Breast epithelium (tissue), 4 donors: ENCODE measurements at regions not wholly inside any gene's neighbourhood (a gene's known extent, or its start where the extent isn't known, plus 50 kb on each side); places are given as distances from the start of the nearest gene placed in this dataset.

ENCODE experiments used
- DNase-seq, 2 donors: peaks; one replicate each; pipeline ENCODE4 v3.0.0-alpha.2; 2019; ENCODE audit warnings: low spot score in 2 of 2
- H3K27ac ChIP-seq, 2 donors: fragments of 200-600 bp; sonication (generic) in 1 of 2; one replicate each; pipeline ENCODE4 v1.5.1; 2016 to 2019; ENCODE audit warnings: mild to moderate bottlenecking in 1 of 2
- H3K27me3 ChIP-seq, 2 donors: fragments of 200-600 bp; sonication (generic) in 1 of 2; one replicate each; pipeline versions ENCODE4 v1.5.1 to v1.6.0; 2017 to 2019; ENCODE audit warnings: control low read depth in 1 of 2, mild to moderate bottlenecking in 1 of 2
- H3K36me3 ChIP-seq: fragments of 200-600 bp; one replicate; pipeline ENCODE4 v1.5.1; 2019
- H3K4me1 ChIP-seq, 2 donors: fragments of 200-600 bp; sonication (generic); one replicate each; pipeline ENCODE4 v1.5.1; 2016 to 2019; ENCODE audit warnings: control low read depth in 1 of 2
- H3K4me3 ChIP-seq, 3 donors: fragments of 200-600 bp; sonication (generic); 1 replicate in 2 of 3; 2 replicates in 1 of 3; pipeline ENCODE4 v1.5.1; 2016 to 2019; ENCODE audit warnings: mild to moderate bottlenecking in 3 of 3, moderate library complexity in 2 of 3
- H3K9me3 ChIP-seq, 2 donors: fragments of 200-600 bp; sonication (generic) in 1 of 2; one replicate each; pipeline ENCODE4 v1.5.1; 2016 to 2019; ENCODE audit warnings: control low read depth in 1 of 2
- POLR2A ChIP-seq: fragments of 450-650 bp; IDR thresholded peaks from one replicate; pipeline ENCODE4 v1.6.1; 2016; ENCODE audit warnings: antibody characterized with exemption, mild to moderate bottlenecking, moderate library complexity
- POLR2AphosphoS5 ChIP-seq, 3 donors: sonication (generic); formaldehyde crosslinking; IDR thresholded peaks; one replicate each; pipeline ENCODE4 v1.6.1; 2017; ENCODE audit warnings: antibody characterized with exemption in 3 of 3
- intact Hi-C: fragments of 100-400 bp; cut with DNase I; formaldehyde crosslinking; loops from one replicate; pipeline ENCODE4 v1.15.1; 2023; ENCODE audit warnings: low total_unique reads
- TF ChIP-seq, protein P1 (sequence below), 3 donors: fragments of 450-650 bp; IDR thresholded peaks; one replicate each; pipeline ENCODE4 v1.5.1; 2016 to 2017; ENCODE audit warnings: antibody characterized with exemption in 3 of 3, mild to moderate bottlenecking in 3 of 3, moderate library complexity in 3 of 3

DNA sequence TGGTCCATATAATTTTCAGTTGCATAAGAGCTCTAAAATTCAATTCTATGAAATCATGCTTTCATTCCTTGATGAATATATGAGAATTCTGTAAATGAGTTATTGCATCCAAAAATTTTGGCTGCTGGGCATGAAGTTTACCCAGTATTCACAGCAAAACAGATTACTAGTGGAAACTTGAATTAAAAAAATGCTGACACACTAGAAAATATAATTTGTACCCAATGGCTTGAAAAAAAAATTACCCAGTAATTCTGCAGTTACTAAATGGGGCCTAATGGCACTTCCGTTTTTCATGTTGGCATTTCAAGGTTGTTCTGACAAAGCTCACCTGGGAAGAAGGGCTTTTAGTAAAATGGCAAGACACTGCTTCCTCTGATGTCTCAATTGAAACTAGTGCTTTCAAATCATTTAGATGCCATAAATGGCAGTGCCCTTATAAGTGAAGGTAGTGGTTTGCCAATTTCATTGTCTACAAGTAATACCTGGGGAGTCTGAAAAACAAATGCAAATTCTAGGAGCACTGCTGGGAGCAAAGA, 343.6 kb downstream of the TDRD15 start:
- H3K27ac ChIP-seq = no peak overlapping the region
- no peaks in the 10 kb centered on the region for H3K4me1 ChIP-seq
- intact Hi-C loops = no loop called here
- no peaks in the 10 kb centered on the region for H3K9me3 ChIP-seq
- no peak for DNase-seq
- no peaks in the 10 kb centered on the region for H3K27me3 ChIP-seq
- H3K4me3 ChIP-seq = no peak overlapping the region
- H3K36me3 ChIP-seq = no peaks in the 10 kb centered on the region
- TF ChIP-seq POLR2A (no peak), POLR2AphosphoS5 (IDR thresholded peaks at IDR 0.05) (no peak)

DNA sequence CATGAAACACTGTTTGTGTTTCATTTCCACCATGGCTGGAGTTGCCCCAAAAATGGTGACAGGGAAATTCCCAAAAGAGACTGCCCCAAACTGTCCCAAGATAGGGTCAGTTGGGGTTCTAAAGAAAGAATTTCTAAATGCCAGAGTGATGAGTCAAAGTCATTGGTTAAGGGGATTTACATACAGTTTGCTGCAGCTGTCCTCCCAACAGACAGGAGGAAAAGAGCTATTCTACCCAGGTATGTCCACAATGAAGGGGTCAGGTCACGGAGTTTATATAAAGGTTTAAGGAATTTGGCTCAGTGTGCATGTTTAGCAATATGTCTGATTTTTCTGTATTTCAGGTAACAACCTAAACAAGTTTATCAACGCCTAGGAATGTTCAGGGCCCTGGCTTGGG, 344.1 kb downstream of the TDRD15 start:
- intact Hi-C loops = no loop called here
- Histone ChIP-seq H3K9me3 (no peaks in the 10 kb centered on the region), H3K4me1 (no peaks in the 10 kb centered on the region), H3K27me3 (no peaks in the 10 kb centered on the region), H3K4me3 (no peak overlapping the region), H3K27ac (no peak overlapping the region), H3K36me3 (no peaks in the 10 kb centered on the region)
- TF ChIP-seq, protein P1, sequence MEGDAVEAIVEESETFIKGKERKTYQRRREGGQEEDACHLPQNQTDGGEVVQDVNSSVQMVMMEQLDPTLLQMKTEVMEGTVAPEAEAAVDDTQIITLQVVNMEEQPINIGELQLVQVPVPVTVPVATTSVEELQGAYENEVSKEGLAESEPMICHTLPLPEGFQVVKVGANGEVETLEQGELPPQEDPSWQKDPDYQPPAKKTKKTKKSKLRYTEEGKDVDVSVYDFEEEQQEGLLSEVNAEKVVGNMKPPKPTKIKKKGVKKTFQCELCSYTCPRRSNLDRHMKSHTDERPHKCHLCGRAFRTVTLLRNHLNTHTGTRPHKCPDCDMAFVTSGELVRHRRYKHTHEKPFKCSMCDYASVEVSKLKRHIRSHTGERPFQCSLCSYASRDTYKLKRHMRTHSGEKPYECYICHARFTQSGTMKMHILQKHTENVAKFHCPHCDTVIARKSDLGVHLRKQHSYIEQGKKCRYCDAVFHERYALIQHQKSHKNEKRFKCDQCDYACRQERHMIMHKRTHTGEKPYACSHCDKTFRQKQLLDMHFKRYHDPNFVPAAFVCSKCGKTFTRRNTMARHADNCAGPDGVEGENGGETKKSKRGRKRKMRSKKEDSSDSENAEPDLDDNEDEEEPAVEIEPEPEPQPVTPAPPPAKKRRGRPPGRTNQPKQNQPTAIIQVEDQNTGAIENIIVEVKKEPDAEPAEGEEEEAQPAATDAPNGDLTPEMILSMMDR (IDR thresholded peaks at IDR 0.05) = no peak
- no peak for TF ChIP-seq POLR2A
- TF ChIP-seq POLR2AphosphoS5 (IDR thresholded peaks at IDR 0.05) = no peak
- DNase-seq = no peak

DNA sequence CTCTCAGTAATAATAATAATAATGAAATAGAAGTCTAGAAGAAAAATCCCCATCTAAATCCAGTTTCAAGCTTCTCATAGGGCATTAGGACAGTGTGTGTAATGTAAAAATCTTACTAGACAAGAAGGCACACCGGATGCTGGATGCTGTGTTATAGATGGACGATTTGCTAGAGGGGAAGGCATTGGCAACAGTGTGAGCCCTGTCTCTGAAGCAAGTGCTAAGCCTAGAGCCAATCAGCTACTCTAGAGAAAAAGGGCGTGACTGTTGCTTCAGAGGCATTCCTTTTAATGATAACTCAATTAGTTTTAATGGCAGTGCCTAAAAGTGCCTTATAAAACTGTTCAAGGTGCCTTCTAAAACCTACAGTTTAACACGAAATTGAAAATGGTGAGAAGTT, 344.9 kb downstream of the TDRD15 start:
- no peak overlapping the region for H3K27ac ChIP-seq
- H3K9me3 ChIP-seq = no peaks in the 10 kb centered on the region
- no peaks in the 10 kb centered on the region for H3K36me3 ChIP-seq
- DNase-seq = no peak
- no peaks in the 10 kb centered on the region for H3K27me3 ChIP-seq
- no peak for TF ChIP-seq POLR2AphosphoS5 (IDR thresholded peaks at IDR 0.05)
- TF ChIP-seq POLR2A = no peak
- TF ChIP-seq, protein P1 (IDR thresholded peaks at IDR 0.05) = no peak
- H3K4me3 ChIP-seq = no peak overlapping the region
- H3K4me1 ChIP-seq = no peaks in the 10 kb centered on the region
- intact Hi-C loops = no loop called here

DNA sequence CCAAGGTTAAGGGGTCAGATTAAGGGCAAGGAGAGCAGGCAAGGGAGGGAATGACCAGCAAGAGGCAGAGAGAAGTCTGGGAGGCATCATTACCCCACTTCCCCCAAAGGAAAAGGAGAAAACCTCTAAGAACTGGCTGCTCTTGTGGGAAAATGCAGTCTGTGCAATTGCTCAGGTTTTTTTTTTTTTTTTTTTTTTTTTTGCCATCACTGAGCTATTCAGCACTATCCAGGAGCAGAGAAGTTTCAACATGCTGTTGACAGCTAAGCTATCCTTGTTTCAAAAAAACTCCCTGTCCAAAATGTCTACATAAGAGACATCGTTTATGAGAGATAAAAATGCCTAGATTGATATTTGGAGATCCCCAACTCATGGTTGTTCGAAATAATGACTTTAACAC, 345.4 kb downstream of the TDRD15 start:
- Histone ChIP-seq H3K4me3 (no peak overlapping the region), H3K27me3 (no peaks in the 10 kb centered on the region), H3K36me3 (peaks cover 4% of the 10 kb centered on the region), H3K4me1 (no peaks in the 10 kb centered on the region), H3K27ac (no peak overlapping the region), H3K9me3 (no peaks in the 10 kb centered on the region)
- intact Hi-C loops = no loop called here
- TF ChIP-seq POLR2A = no peak
- DNase-seq = no peak

DNA sequence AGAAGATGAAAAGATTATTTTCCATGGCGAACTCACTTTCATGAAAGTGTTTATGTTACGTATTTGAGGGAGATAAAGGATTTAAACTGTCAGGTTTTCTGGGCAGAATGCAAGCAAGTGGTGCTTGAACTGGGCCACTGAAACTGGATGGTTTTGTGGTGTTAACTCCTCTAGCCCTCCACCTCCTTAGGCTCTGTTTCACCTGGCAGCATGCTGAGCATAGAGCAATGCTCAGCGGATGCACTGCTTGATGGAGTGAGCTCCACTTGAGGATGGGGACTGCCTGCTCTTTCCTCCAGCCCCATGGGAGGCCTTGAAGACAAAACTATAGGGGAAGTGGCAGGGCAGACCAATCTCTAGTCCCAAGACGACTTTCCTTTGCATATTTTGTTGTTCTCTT, 345.8 kb downstream of the TDRD15 start:
- H3K27me3 ChIP-seq = no peaks in the 10 kb centered on the region
- H3K36me3 ChIP-seq = peaks cover 4% of the 10 kb centered on the region
- DNase-seq = no peak
- no peaks in the 10 kb centered on the region for H3K9me3 ChIP-seq
- no peak overlapping the region for H3K27ac ChIP-seq
- no peak for TF ChIP-seq POLR2A
- no peak for TF ChIP-seq POLR2AphosphoS5 (IDR thresholded peaks at IDR 0.05)
- TF ChIP-seq, protein P1 (IDR thresholded peaks at IDR 0.05) = no peak
- H3K4me1 ChIP-seq = no peaks in the 10 kb centered on the region
- no peak overlapping the region for H3K4me3 ChIP-seq
- intact Hi-C loops = no loop called here

DNA sequence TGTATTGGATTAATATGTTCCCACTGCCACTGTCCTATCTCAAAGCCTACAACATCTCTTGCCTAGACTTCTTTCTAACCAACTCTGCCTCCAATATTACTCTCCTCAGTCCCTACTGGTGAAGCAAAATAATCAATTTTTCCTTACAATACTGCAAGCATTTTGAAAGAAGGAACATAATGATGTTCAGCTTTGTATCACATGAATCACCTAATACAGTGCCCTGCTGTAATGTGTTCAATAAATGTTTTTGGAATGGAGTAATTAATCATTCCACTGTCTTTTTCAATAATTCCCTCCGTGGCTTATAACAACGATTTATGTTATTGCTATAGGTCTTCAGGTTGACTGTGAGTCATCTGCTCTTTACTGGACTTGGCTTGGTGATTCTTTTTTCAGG, 356.4 kb downstream of the TDRD15 start:
- TF ChIP-seq POLR2A = no peak
- TF ChIP-seq, protein P1 (IDR thresholded peaks at IDR 0.05) = no peak
- no peak for TF ChIP-seq POLR2AphosphoS5 (IDR thresholded peaks at IDR 0.05)
- Histone ChIP-seq H3K9me3 (peaks cover 6 to 15% of the 10 kb centered on the region in 2 donors), H3K4me1 (no peaks in the 10 kb centered on the region), H3K27me3 (no peaks in the 10 kb centered on the region), H3K27ac (no peak overlapping the region), H3K4me3 (no peak overlapping the region), H3K36me3 (no peaks in the 10 kb centered on the region)
- intact Hi-C loops = no loop called here
- no peak for DNase-seq
